GM12892 (cell line): ENCODE measurements at regions not wholly inside any gene's neighbourhood (a gene's known extent, or its start where the extent isn't known, plus 50 kb on each side); places are given as distances from the start of the nearest gene placed in this dataset.

Source experiments
- POLR2A ChIP-seq: IDR thresholded peaks from 2 replicates; pipeline ENCODE4 v1.6.1; 2011; ENCODE audit warnings: low read depth, low read length, control low read depth
- POLR2AphosphoS5 ChIP-seq: IDR thresholded peaks from 2 replicates; pipeline ENCODE4 v1.6.1; 2011; ENCODE audit warnings: low read depth, low read length, control low read depth
- TAF1 ChIP-seq: IDR thresholded peaks from 2 replicates; pipeline ENCODE4 v1.6.1; 2011; ENCODE audit warnings: low read depth, mild to moderate bottlenecking, control low read depth, low read length, borderline replicate concordance

DNA sequence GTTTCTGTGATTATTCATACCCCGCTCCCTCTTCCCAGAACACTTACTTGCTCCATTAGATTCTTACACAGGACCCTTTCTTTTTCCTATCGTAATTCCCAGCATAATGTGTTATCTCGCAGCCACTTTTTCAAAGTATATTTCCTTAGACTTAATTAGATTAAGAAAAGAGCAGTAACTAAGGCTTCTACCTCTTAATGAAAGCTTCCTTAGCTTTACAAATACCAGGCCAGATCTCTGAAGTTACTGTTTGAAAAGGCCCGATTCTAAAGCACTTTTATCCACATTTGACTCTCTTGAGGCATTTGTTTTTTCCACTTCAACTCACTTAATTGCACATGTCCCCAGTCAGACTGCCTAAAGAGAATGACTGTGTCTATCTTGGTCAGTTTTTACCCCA lies 1264.3 kb upstream of the ADGRL2 start:
- TF ChIP-seq TAF1, result no peak
- no peak for TF ChIP-seq POLR2A
- no peak for TF ChIP-seq POLR2AphosphoS5
